Ishikawa (cell line): ENCODE measurements at regions not wholly inside any gene's neighbourhood (a gene's known extent, or its start where the extent isn't known, plus 50 kb on each side); places are given as distances from the start of the nearest gene placed in this dataset.

Source experiments
- CEBPB ChIP-seq: IDR thresholded peaks from 2 replicates; pipeline ENCODE4 v1.6.1; 2012
- CREB1 ChIP-seq: IDR thresholded peaks from 2 replicates; pipeline ENCODE4 v1.6.1; 2012; ENCODE audit warnings: low read depth
- EGR1 ChIP-seq: IDR thresholded peaks from 2 replicates; pipeline ENCODE4 v1.6.1; 2012
- EP300 ChIP-seq: IDR thresholded peaks from 2 replicates; pipeline ENCODE4 v1.6.1; 2012; ENCODE audit warnings: borderline replicate concordance
- FOXM1 ChIP-seq: IDR thresholded peaks from 2 replicates; pipeline ENCODE4 v1.6.1; 2012; ENCODE audit warnings: low read depth, borderline replicate concordance
- MAX ChIP-seq: IDR thresholded peaks from 2 replicates; pipeline ENCODE4 v1.6.1; 2012
- NFIC ChIP-seq: IDR thresholded peaks from 2 replicates; pipeline ENCODE4 v1.6.1; 2012
- RAD21 ChIP-seq: IDR thresholded peaks from 2 replicates; pipeline ENCODE4 v1.6.1; 2012; ENCODE audit warnings: low read depth
- REST ChIP-seq: IDR thresholded peaks from 2 replicates; pipeline ENCODE4 v1.6.1; 2012; ENCODE audit warnings: low read depth, mild to moderate bottlenecking
- TAF1 ChIP-seq: IDR thresholded peaks from 2 replicates; pipeline ENCODE4 v1.6.1; 2012; ENCODE audit warnings: low read depth, mild to moderate bottlenecking
- TCF12 ChIP-seq: IDR thresholded peaks from 2 replicates; pipeline ENCODE4 v1.6.1; 2012; ENCODE audit warnings: low read depth
- TEAD4 ChIP-seq: IDR thresholded peaks from 2 replicates; pipeline ENCODE4 v1.6.1; 2012
- USF1 ChIP-seq: IDR thresholded peaks from 2 replicates; pipeline ENCODE4 v1.6.1; 2012
- YY1 ChIP-seq: IDR thresholded peaks from 2 replicates; pipeline ENCODE4 v1.6.1; 2012; ENCODE audit warnings: low read depth
- ZBTB7A ChIP-seq: IDR thresholded peaks from 2 replicates; pipeline ENCODE4 v1.6.1; 2012; ENCODE audit warnings: low read depth

GRCh38 chr17:74076446-74076845 lies 127.0 kb upstream of the RPL38 start:
- TF ChIP-seq TAF1 (no peak), USF1 (no peak), YY1 (no peak), CEBPB (no peak), TEAD4 (no peak), EP300 (no peak), NFIC (no peak), MAX (no peak), FOXM1 (no peak), TCF12 (no peak)

- TF ChIP-seq EP300 (no peak), TEAD4 (no peak), NFIC (no peak), RAD21 (no peak), ZBTB7A (no peak), CREB1 (no peak), USF1 (no peak), CEBPB (no peak)
Measured at GRCh38 chr17:74077231-74077630, 126.2 kb upstream of the RPL38 start.

- no peak for TF ChIP-seq MAX
Measured at GRCh38 chr17:74078363-74078941, 125.0 kb upstream of the RPL38 start.

GRCh38 chr17:74079537-74080300 lies 123.8 kb upstream of the RPL38 start:
- TF ChIP-seq CREB1 (no peak), TCF12 (no peak), YY1 (no peak), EP300 (no peak), RAD21 (no peak), FOXM1 (no peak), CEBPB (no peak)

- TF ChIP-seq CEBPB (no peak), TEAD4 (no peak), REST (no peak), EGR1 (no peak), YY1 (no peak), MAX (no peak), TCF12 (no peak), EP300 (no peak), USF1 (no peak), RAD21 (no peak), FOXM1 (no peak), NFIC (no peak), ZBTB7A (no peak), TAF1 (no peak)
Measured at GRCh38 chr17:74080656-74081582, 122.6 kb upstream of the RPL38 start.

- TF ChIP-seq FOXM1 (no peak), TAF1 (no peak), ZBTB7A (no peak), EGR1 (no peak), CREB1 (no peak), REST (no peak), YY1 (no peak), CEBPB (no peak), EP300 (no peak), USF1 (no peak), MAX (no peak), NFIC (no peak), TCF12 (no peak), RAD21 (no peak), TEAD4 (no peak)
Measured at GRCh38 chr17:74082886-74083285, 120.6 kb upstream of the RPL38 start.
